ENCODE measurements at regions not wholly inside any gene's neighbourhood (a gene's known extent, or its start where the extent isn't known, plus 50 kb on each side); places are given as distances from the start of the nearest gene placed in this dataset.
"Not testable (repeated sequence)": the region's sequence is repeated elsewhere in the genome, so short reads cannot be mapped to it uniquely, and the experiment has no call there.

DNA sequence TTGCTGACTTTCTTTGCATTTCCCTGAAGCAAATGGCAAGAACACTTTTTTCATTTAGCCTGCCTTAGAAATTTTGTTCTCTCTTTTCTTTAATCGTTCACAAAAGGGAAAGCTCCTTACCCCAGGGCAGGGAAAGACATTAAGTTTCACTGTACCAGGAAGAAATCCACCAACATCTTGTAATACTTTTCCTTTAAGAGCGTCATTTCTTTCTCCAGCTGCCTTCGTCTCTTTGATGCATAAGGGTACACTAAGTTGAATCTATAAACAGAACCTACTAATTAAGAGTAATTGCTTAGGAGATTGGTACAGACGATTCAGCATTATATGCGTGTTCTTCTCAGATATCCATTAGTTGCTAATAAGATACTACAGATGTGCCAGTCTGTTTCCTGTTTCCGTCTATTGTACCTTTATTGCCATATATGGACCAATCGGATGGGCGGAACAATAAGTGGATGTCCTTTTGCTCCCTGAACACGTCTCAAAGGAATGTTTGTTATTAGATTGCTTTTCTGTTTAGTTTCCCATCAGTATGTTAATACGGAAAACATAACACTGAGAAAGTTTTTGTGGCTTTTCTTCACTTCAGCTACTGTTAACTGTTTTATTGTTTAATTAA is 276.7 kb upstream of the RARB start:
- peak; percentile 70 for DNase-seq (ENCODE audit: low read depth)

DNA sequence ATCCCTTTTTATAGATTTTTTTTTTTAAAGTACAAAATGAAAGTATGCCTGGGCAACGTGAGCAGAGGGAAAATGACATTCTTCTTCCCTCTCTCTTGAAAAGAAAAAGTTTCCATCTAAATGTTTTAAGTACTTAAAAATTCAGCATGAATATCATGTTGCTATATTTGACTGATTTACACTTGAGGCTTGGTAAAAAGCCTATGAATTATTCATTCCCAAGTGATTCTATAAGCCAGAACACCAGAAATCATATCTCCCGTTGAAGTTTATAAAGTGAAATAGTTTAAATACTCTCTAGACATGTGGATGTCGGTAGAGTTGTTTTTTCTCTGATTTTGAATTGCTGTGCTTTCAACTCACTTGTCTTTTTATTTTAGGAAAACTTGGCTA is 276.2 kb upstream of the RARB start:
- no peak for DNase-seq (ENCODE audit: low read depth)

DNA sequence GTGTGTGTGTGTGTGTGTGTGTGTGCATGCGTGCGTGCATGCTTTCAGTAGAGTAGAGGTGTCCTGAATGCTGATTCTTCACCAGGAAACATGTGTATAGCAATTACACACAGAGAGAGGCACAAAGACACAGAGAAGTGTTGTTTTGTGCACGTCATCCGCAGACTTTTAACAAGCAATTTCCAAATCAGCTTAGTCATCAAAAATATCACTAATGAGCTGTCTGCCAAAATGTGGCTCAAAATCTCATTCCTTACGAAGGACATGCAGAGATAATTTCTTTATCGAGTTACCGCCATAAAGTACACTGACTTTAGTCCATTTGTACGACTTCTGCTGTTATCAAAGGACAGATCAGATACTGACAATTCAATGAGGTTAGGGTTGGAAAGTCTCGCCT is 274.9 kb upstream of the RARB start:
- no peak for DNase-seq (ENCODE audit: low read depth)

DNA sequence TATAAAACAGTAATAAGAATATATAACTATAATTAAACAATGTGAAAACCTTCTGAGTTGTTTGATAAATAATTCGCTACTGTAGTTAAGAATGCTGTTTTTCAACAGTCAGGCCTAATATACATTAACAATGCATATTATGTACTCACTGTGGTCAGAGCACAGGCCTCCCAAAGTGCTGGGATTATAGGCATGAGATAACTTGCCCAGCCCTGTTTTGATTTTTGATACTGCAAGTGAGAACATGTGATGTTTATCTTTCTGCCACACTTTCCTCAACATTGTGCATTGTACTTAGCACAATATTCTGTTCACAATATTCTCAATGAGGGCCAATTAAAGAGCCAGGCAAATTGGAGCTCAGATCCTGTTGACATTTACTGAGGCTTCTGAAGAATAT is 274.5 kb upstream of the RARB start:
- DNase-seq (ENCODE audit: low read depth): no peak

DNA sequence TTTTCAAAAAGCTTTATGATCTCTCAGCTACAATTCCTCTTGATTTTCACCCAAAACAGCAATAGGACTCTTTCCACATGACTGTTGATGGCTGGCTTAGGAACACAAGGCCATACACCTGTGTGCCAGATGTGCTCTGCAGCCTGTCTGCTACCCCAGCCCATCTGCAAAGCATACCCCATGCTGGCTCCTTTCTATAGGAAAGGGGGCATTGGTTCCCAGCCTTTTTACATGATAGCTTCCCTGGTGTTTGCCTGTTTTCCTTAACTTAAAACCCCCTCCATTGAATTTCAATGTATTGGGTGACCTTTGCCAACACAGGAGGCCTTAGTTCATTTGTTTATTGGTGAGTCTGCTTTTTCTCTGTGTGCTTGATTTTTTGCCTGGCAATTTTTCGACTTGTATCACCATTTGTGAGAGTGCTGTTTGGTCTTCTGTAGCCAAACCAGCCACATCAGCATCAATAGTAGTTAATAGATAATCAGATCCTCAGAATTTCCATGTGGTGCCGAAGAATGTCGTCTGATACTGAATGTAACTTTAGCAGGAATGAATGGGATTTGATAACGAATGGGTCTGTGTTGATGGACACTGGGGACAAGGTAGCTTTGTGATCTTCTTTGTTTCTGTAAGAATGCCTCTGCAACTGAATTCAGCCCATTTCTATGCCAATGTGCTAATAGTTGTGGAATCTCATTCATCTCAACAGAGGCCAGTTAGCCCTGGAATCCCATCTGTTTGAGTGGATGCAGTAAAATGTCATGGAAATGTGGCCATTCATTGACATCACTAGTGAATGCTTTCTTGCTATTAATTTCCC is 272.2 kb upstream of the RARB start:
- DNase-seq (ENCODE audit: low read depth): peak; percentile 50

DNA sequence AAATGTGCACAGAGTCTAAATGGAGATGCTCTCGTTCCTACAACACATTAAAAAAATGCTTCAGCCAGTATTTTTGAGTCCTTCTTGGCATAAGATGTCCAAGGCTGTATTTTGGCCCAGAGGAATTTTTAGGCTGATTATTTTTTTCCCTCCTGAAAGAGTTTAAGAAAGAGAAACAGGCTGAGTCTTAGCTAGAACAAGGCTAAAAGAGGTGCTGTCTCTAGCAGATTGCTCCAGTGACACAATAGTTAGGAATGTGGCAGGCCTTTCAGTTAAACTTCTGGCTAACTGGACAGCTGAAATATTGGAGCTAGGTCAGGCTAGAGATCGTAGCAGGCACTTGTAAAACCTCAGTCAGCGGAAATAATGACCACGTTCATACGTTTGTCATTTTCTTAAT is 271.4 kb upstream of the RARB start:
- DNase-seq (ENCODE audit: low read depth): peak; percentile 88

DNA sequence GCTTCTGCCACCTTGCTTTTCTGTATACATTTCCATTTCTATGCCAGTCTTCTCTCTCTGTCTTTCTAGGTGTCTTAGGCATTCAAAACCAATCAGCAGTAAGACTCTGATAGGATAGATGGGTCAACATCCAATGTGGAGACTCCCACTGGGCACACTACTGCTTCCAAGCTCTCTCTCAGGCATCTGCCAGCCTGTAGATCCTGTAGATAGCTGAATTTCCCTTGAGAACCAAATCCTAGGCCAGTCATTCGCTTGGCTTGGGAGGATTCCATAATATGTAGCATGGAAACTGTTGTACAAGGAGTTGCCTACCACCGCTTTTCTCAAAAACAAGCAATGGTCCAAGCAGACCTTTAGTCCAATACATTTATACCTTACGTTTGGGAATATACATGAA is 262.8 kb upstream of the RARB start:
- no peak for DNase-seq (ENCODE audit: low read depth)

DNA sequence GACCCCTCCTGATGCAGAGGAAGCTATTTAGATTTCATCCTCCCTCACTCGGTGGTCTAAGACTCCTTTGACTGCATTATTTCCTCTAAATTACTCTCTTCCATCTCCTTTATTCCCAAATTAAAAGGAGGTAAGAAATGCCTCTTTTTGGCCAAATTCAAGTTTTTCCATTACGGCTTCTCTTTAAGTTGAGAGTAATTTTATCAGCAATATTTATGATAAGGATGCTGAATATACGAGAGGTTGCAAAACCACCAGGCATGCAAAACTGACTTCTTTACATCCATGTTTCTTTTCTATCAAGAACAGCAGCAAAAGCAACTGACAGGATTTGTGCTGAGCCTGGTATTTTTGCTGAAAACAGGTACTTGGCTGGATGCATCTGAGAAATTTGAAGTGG is 262.0 kb upstream of the RARB start:
- DNase-seq (ENCODE audit: low read depth): no peak

DNA sequence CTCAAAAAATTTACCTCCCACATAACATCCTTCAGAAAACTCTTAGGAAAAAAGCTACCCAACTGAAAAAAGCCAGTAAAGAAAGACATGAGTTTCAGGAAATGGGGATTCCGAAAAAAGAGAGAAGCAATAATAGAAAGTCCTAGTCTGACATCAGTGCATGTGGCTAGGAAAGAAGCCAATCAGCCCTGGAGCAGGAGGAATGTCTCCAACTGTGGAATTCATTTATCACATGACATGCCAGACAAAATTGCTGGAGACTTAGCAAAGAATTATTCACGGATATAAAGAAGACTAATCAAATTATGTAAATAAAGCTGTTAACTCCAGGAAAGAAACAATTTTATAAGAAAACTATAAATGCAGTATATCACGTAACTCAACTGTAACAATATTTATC is 258.9 kb upstream of the RARB start:
- DNase-seq (ENCODE audit: low read depth): peak; percentile 55

DNA sequence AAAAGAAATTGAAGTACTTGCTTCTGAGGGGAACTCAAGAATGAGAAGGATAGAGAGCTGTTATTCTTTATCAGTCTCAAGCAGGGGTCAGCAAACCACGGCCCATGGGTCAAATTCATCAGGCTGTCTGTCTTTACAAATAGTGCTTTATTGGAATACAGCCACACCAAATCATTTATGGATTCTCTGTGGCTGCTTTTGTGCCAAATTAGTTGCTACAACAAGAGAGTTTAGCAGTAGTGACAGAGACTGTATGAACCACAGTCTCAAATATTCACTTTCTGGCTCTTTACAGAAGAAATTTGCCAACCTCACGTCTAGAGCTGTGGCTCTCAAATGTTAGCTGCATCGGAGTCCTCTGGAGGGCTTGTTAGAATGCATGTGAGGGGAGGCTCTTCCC is 258.0 kb upstream of the RARB start:
- DNase-seq (ENCODE audit: low read depth): peak; percentile 35

DNA sequence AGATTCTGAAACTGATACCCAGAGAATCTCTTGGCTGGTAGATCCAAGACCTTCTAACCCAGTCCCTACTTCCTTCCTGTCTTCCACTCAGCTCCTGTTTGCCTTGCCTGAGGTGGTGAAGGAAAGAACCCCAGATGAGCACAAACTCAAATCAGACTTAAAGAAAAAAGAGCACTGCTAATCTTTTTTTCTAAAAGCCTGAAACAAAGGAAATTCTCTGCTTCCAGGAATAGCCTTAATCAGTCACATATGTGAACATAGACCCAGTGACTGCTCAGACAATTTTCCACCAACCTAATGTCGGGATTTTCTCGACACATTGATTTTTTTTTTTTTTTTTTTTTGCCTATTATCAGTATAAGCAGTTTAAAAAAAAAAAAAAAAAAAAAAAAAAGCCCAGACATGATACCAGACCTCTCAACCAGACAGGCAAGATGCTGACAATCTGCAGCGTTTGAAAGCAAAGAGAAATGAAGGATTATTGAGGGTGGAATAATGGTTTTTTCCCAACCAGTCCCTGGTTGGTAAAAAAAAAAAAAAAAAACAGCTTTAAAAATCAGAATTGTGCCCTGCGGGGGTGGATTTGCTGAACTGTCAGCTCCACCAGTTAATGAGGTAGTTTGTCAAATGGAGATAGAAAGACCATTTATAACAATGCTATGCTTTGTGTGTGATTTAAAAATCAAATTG is 256.8 kb upstream of the RARB start:
- peak; percentile 65 for DNase-seq (ENCODE audit: low read depth)

DNA sequence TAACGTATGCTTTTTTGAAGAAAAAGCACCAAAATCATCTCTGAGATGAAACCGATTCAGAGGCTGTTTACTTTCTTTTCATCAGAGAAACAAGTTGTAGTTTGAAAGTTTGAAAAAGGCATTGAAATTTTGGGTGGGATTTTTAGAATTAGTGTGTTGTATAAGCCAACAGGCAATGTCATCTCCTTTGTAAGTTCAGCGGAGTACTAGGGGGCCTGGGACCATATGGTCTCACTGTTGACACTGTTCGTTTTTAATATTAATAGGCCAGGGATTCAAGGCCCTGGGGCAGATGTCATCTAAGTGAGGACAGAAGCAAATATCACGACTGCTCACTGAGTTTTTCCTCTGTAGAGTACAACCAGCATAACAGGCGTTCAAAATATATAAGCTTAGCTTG is 256.2 kb upstream of the RARB start:
- DNase-seq (ENCODE audit: low read depth): no peak

DNA sequence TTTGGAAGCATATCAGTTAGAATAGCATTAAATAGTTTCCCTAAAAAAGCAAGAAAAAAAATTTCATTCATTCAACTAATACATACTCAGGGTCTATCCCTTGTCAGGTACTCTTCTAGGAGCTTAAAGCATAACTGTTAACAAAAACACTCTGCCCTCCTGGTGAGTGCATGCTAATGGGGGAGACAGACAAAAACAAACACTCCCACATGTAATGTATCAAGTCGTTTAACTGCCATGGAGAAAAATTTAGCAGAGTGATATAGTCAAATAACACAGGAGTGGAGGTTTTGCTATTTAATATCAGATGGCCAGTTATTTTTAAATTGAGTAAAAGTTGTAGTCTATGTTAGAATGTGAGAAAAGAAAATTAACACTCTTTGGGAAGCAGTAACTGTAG is 254.5 kb upstream of the RARB start:
- no peak for DNase-seq (ENCODE audit: low read depth)

DNA sequence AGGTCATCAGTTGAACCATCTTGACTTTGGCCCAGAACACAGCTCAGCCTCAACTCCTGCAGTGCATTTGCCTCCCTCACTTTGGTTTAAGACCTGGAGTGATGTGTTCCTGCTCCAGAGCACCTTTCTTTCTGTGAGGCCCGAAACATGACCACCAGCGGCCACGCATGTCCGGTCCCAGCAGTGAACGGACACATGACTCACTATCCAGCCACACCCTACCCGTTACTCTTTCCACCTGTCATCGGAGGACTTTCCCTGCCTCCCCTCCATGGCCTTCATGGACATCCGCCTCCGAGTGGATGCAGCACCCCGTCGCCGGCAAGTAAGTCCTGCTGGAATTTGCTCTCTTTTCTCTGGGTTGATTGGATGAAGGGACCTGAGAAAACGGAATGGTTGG is 253.8 kb upstream of the RARB start:
- DNase-seq (ENCODE audit: low read depth): no peak

DNA sequence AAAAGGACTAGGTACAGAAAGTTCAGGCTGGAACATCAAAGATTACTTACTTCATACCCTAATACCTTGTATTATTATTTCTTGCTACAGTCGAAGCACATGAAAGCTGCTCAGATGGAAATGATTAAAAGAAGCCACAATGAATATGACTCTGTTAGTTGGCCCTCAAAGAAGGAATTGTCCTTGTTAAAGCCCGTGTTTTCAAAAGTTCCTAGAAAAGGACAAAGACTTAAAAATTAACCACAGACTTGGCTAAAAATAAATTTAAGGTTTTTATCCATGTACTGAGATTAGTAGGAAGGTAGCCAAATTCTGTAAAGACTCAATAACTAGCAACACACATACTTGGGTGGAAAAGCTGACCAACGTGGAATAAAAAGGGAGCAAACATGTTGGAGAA is 251.0 kb upstream of the RARB start:
- DNase-seq (ENCODE audit: low read depth): peak; percentile 35

DNA sequence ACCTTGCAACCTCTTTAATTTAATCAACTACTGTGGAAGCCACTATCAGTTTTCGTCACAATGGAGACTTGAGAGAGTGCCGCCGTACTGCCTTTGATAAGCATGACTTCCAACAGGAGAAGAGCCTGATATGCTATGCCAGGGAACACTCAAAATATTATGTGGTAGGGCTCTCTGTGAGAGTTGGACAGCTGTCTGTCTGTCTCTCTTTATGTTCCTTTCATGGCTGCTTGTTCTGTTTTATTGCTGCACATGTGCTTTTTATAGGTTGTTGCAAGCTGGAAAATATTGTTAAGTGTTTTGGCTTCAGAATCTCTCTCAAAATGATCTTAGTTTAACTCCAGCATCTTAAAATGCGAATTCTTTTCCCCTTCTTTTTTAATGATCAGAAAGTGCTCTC is 249.4 kb upstream of the RARB start:
- no peak for DNase-seq (ENCODE audit: low read depth)

DNA sequence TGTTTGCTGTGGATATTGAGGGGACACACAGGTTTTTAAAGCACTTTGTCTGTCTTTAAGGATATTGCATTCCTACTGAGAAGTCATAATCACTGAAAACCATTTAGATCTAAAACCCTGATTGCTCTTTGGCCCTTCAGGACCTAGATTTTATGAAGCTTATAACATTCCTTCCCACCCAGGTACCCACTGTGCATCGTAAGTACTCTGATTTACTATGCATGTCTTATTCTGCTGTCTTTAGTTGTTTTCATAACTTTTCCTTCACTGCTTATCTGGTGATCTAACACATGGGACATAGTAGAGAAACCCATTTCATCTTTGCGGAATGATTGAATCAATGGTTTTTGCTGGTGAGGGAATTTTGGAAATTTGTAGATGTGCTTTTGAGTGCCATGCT is 247.0 kb upstream of the RARB start:
- DNase-seq (ENCODE audit: low read depth): no peak

DNA sequence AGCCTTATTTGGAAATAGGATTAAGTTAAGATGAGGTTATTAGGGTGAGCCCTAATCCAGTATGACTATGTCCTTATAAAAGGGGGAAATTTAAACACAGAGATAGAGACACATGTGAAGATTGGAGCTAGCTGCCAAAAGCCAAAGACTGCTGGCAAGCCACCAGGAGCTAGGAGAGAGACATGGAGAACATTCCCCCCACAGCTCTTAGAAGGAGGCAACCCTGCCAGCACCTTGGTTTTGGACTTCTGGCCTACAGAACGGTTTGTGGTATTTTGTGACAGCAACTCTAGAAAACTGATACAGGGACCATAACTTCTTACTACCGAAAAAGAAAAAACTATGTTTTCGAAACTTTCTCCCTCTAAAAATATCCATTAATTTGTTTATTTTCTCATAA is 245.3 kb upstream of the RARB start:
- DNase-seq (ENCODE audit: low read depth): no peak

DNA sequence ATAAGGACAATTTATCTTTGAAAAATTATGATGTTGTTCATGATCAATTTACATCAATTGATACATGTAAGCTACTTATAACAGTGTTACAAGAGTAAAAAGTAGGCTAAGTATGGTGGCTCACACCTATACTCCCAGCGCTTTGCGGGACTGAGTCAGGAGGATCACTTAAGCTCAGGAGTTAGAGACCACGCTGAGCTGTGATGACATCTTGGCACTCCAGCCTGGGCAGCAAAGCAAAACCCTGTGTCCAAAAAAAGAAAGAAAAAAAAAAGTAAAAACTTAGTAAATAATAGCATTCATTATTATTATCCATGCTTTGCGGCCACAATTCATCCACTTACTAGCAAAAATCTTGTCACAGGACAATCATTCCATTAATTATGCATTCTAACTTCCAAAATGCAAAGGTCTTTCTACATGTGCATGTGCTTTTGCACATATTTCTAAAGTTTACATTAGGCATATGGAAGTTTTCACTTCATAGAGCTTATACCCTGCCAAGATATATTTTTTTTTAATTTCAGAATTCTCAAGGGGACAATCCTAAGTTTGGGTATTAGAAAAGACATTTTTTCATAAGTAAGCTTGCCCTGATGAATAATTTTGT is 243.3 kb upstream of the RARB start:
- DNase-seq (ENCODE audit: low read depth): no peak

DNA sequence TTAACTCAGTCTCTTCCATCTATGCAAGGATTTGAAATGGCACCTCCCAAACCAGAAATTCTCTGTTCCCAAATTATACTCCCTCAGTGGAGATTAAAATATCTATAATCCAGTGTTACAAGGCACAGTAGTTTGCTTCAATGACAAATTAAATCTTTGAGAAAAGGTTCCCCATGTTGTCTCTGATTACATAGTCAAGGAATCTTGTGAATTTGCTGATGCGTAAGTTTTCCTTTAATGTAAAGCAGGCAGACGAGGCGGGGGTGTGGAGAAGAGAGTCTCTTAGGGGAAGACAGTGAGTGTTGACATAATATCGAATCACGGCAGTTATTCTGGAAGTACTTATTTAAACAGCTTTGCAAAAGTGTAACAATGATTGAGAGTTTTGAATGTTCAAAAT is 236.4 kb upstream of the RARB start:
- no peak for DNase-seq (ENCODE audit: low read depth)

DNA sequence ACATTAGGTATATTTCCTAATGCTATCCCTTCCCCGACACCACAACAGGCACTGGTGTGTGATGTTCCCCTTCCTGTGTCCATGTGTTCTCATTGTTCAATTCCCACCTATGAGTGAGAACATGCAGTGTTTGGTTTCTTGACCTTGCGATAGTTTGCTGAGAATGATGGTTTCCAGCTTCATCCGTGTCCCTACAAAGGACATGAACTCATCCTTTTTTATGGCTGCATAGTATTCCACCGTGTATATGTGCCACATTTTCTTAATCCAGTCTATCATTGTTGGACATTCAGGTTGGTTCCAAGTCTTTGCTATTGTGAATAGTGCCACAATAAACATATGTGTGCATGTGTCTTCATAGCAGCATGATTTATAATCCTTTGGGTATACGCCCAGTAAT is 228.5 kb upstream of the RARB start:
- DNase-seq (ENCODE audit: low read depth): not testable (repeated sequence)

DNA sequence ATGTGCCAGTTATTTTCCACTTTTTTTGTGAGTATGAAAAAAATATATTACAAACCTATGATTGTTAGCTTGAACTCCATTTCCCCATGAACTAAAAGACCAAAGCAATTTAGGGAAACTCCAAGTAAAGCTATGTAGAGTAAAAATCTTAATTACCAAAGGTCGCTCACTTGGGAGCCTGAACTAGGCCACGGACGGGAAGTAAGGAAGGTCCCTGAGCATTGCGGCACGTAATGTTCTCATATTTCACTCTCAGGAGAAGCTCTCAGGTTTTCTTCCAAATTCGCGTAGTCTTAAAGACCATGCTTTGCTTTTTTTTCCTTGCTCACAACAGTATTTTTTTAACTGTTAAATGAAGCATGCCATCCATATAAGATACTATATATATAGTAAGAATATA is 215.3 kb upstream of the RARB start:
- no peak for DNase-seq (ENCODE audit: low read depth)

DNA sequence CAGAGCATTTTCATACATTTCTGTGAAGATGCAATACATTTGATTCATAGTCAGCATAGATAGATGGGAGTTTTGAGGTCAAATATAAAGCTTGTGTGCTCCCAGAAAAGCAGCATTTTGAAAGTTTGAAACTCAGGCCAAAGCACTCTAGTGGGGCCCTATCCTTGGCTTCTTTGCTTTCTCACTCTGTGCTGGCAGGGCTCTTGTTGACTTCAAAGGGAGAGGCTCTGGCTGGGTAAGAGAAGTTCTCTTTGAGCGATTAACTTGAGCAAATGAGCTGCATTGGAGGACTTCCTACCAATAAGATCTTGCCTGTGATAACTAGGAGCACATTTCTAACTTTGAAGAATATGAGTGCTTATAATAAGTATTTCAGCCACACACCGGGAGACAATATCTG is 214.0 kb upstream of the RARB start:
- no peak for DNase-seq (ENCODE audit: low read depth)
